Adrenal gland (tissue), 9 donors: ENCODE measurements at regions not wholly inside any gene's neighbourhood (a gene's known extent, or its start where the extent isn't known, plus 50 kb on each side); places are given as distances from the start of the nearest gene placed in this dataset.

Experiments used
- DNase-seq, 7 donors: peaks; one replicate each; pipeline ENCODE4 v3.0.0-alpha.2; 2019 to 2020
- H3K27ac ChIP-seq, 5 donors: fragments of 200-600 bp; sonication (generic) in 4 of 5; 1 replicate in 3 of 5; 2 replicates in 2 of 5; pipeline versions ENCODE4 v1.5.1 to v1.8.0; 2016 to 2020; ENCODE audit warnings: mild to moderate bottlenecking in 1 of 5
- H3K27me3 ChIP-seq: fragments of 200-600 bp; 2 replicates; pipeline ENCODE4 v1.8.0; 2021
- H3K36me3 ChIP-seq, 2 donors: fragments of 200-600 bp; replicated peaks in 1 of 2; 1 replicate in 1 of 2; 2 replicates in 1 of 2; pipeline versions ENCODE4 v1.5.1 to v1.8.0; 2018 to 2022
- H3K4me1 ChIP-seq, 2 donors: fragments of 200-600 bp; replicated peaks in 1 of 2; 1 replicate in 1 of 2; 2 replicates in 1 of 2; pipeline versions ENCODE4 v1.5.1 to v1.8.0; 2018 to 2021
- H3K4me3 ChIP-seq, 4 donors: fragments of 200-600 bp; sonication (generic) in 3 of 4; one replicate each; pipeline ENCODE4 v1.5.1; 2016 to 2018
- H3K9me3 ChIP-seq, 3 donors: fragments of 200-600 bp; sonication (generic) in 1 of 3; replicated peaks in 1 of 3; 1 replicate in 2 of 3; 2 replicates in 1 of 3; pipeline versions ENCODE4 v1.5.1 to v1.8.0; 2016 to 2021
- POLR2A ChIP-seq, 2 donors: fragments of 450-650 bp; IDR thresholded peaks; one replicate each; pipeline ENCODE4 v1.6.1; 2017; ENCODE audit warnings: antibody characterized with exemption in 2 of 2, mild to moderate bottlenecking in 2 of 2, moderate library complexity in 1 of 2
- WGBS, 4 donors: extraction: QIAGEN DNeasy Blood & Tissue Kit in 2 of 4; methylation state at CpG; one replicate each; pipeline versions ENCODE4 v1.1.5 to v1.1.7; 2013 to 2017; 5-methylcytosine and 5-hydroxymethylcytosine counted together
- intact Hi-C, 2 donors: fragments of 100-400 bp; cut with DNase I; formaldehyde crosslinking; loops; one replicate each; pipeline versions ENCODE4 v1.14.1 to v1.15.0; 2022 to 2023
- TF ChIP-seq, protein P1 (sequence below), 6 experiments: fragments of 450-650 bp in 4 of 6; fragments of 200-600 bp in 2 of 6; sonication (generic) in 1 of 6; IDR thresholded peaks; 1 replicate in 5 of 6; 2 replicates in 1 of 6; pipeline versions ENCODE4 v1.5.1 to v1.8.0; 2016 to 2021; ENCODE audit warnings: antibody characterized with exemption in 6 of 6, mild to moderate bottlenecking in 2 of 6, moderate library complexity in 1 of 6
- donor health status: healthy with polysubstance abuse.
- donor health status: Bipolar disorder and iron deficiency.
- donor health status: DM: yes; HTN: yes; CAD: no.
- donor health status: DM: no; HTN: no; CAD: no.
- donor health status: DM: no; HTN: no; CAD: no.

DNA sequence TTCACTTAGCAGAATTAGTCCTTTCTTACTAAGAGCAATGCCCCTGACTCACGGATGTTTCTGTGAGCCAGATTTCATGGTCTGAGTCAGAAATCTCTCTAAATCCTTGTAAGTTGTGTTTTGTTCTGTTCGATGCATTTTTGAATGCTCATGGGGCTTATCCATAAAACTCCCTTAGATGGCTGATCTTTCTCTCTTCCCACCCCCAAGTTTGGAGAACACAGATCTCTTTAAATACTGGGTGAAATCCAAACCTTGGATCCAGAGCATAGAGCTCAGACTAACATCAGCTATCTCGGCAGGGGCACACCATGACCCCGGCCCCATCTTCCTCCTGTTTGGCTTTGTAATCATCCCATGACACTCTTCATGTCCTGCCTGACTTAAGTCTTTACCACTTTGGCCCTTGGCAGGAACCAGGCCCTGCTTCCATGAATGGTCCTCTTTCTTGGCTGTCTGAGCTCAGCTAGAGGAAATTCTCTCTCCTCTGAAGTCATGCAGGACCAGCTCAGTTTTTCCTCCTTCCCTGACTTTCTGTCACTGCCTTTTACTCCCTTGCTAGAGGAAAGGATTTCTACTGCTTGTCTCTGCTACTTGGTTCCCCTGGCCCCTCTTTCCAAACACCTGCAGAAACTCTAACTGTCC lies 120.4 kb upstream of the RAB11FIP2 start:
- no peak overlapping the region for H3K4me3 ChIP-seq
- H3K36me3 ChIP-seq, result no peaks in the 10 kb centered on the region
- intact Hi-C loops, result no loop called here
- DNase-seq, result no peak
- TF ChIP-seq POLR2A (IDR thresholded peaks at IDR 0.05), result no peak
- TF ChIP-seq, protein P1, sequence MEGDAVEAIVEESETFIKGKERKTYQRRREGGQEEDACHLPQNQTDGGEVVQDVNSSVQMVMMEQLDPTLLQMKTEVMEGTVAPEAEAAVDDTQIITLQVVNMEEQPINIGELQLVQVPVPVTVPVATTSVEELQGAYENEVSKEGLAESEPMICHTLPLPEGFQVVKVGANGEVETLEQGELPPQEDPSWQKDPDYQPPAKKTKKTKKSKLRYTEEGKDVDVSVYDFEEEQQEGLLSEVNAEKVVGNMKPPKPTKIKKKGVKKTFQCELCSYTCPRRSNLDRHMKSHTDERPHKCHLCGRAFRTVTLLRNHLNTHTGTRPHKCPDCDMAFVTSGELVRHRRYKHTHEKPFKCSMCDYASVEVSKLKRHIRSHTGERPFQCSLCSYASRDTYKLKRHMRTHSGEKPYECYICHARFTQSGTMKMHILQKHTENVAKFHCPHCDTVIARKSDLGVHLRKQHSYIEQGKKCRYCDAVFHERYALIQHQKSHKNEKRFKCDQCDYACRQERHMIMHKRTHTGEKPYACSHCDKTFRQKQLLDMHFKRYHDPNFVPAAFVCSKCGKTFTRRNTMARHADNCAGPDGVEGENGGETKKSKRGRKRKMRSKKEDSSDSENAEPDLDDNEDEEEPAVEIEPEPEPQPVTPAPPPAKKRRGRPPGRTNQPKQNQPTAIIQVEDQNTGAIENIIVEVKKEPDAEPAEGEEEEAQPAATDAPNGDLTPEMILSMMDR (IDR thresholded peaks at IDR 0.05), result no peak
- 59 to 77% (median 64%) methylated on average over 4 of the region's 4 CpGs for WGBS, 4 donors
- no peaks in the 10 kb centered on the region for H3K9me3 ChIP-seq
- no peak overlapping the region for H3K27ac ChIP-seq
- no peaks in the 10 kb centered on the region for H3K27me3 ChIP-seq
- H3K4me1 ChIP-seq, result no peaks in the 10 kb centered on the region

DNA sequence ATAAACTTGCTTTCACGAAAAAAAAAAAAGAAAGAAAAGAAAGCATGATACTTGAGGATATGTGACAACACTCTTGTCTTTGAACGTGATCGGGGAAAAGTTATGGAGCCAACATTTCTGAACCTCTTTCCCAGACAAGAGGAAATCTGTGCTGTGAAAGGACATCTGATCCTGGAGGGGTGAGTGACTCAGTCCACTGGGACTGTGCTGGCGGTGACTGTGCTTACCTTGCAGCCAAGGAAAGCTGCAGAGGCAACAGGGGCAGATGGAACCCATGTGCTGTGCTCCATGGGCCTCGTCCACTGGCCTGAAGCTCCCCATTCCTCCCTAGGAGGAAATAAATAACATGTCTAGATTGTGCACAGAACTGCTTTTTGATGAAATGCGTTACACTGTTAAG lies 116.5 kb upstream of the RAB11FIP2 start:
- TF ChIP-seq, protein P1 (IDR thresholded peaks at IDR 0.05), result no peak
- no peak for TF ChIP-seq POLR2A (IDR thresholded peaks at IDR 0.05)
- H3K27ac ChIP-seq, result no peak overlapping the region
- intact Hi-C loops, result no loop called here
- H3K4me3 ChIP-seq, result no peak overlapping the region
- 80 to 88% (median 85%) methylated on average over 6 of the region's 6 CpGs for WGBS, 4 donors
- H3K9me3 ChIP-seq, result no peaks in the 10 kb centered on the region
- no peaks in the 10 kb centered on the region for H3K27me3 ChIP-seq
- H3K4me1 ChIP-seq, result no peaks in the 10 kb centered on the region
- no peaks in the 10 kb centered on the region for H3K36me3 ChIP-seq
- DNase-seq, result no peak

DNA sequence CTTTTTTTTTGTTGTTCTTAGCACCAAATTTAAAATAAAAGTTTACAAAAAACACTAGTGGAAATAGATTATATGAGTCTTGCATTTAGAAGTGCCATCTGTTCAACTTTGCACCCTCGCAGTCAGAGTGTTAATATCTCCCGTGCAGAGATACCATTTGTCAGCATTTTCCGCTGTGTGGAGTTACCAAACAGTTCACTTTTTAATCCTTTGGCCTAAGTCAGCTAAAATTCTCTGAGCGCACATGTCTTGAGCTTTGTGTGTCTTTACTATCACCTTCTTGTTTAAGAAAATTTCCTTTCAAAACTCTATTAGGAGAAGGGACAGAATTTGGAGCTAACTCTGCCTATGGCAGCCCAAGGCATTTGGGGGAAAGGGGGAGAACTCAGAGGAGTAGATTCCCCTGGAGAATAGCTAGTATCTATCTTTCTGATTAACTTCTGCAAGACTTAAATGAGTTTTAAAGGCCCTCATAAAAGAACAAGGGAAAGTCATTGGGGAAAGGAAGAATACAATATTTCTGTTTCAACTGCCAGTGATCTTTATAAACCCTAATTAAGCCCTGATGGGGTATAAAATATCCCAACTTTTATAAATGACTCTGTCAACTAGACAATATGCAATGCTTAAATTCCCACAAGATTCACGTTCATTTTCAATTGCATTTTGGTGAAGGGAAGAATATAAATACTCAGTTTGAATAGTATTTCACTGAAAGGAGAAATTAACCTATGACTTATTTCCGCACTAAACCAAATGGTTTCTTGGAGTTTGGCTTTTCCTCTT lies 114.9 kb upstream of the RAB11FIP2 start:
- TF ChIP-seq POLR2A (IDR thresholded peaks at IDR 0.05), result no peak
- TF ChIP-seq, protein P1 (IDR thresholded peaks at IDR 0.05), result no peak
- WGBS, 4 donors, result 79 to 85% (median 80%) methylated on average over 6 of the region's 6 CpGs

DNA sequence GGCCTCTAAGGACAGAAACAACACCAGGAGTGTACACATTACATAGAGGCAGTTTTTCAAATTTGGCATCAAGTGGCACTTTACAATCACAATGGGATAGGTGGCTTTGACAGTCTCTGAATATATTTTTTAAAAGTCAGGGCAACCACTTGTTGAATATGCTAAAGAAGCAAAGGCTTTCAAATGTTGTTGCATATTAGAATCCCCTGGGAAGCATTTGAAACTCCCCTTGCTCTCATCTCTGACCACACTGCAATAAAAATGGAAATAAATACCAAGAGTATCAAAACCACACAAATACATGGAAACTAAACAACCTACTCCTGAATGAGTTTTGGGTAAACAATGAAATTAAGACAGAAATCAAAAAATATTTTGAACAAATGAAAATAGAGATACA lies 106.5 kb upstream of the RAB11FIP2 start:
- TF ChIP-seq POLR2A (IDR thresholded peaks at IDR 0.05), result no peak
- TF ChIP-seq, protein P1 (IDR thresholded peaks at IDR 0.05), result no peak
- Histone ChIP-seq H3K36me3 (no peaks in the 10 kb centered on the region), H3K27ac (no peak overlapping the region), H3K27me3 (no peaks in the 10 kb centered on the region), H3K4me1 (no peaks in the 10 kb centered on the region), H3K4me3 (no peak overlapping the region), H3K9me3 (no peaks in the 10 kb centered on the region)
- intact Hi-C loops, result no loop called here
- no peak for DNase-seq

More for the DNA sequence above, 114.9 kb upstream of the RAB11FIP2 start:
- no peak overlapping the region for H3K27ac ChIP-seq
- no peaks in the 10 kb centered on the region for H3K9me3 ChIP-seq
- H3K27me3 ChIP-seq, result no peaks in the 10 kb centered on the region
- no peak for DNase-seq
- no peak overlapping the region for H3K4me3 ChIP-seq
- intact Hi-C loops, result no loop called here
- no peaks in the 10 kb centered on the region for H3K4me1 ChIP-seq
- H3K36me3 ChIP-seq, result no peaks in the 10 kb centered on the region
